Endometrium (tissue), 2 donors: ENCODE measurements at regions not wholly inside any gene's neighbourhood (a gene's known extent, or its start where the extent isn't known, plus 50 kb on each side); places are given as distances from the start of the nearest gene placed in this dataset.
A peak's percentile ranks its signal among the peaks of the same experiment; 100 is the strongest.
"Not testable (repeated sequence)": the region's sequence is repeated elsewhere in the genome, so short reads cannot be mapped to it uniquely, and the experiment has no call there.

ENCODE experiments used
- FAIRE-seq: peaks from 2 replicates; lab custom pipeline; 2012; peaks lifted over from hg19 to GRCh38; lab: Jason Lieb, UNC
- donor health status: control.
- donor health status: control.

DNA sequence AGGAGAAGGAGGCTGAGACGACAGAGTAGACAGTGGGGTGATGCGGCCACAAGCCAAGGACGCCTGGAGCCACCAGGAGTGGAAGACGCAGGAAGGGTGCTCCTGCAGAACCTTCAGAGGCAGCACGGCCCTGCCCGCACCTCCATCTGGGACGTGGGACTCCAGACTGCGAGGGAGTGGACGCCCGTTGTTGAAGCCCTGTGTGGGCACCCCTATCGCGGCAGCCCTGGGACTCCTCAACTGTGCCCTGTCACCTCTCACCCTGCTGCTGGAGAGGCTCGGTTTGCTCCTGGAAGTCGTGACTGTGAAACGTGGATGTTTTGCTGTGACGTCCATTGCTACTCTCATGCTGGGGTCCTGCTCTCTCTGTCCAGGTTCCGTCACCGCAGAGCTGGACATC is 100.6 kb upstream of the LRPAP1 start:
- FAIRE-seq = not testable (repeated sequence)

DNA sequence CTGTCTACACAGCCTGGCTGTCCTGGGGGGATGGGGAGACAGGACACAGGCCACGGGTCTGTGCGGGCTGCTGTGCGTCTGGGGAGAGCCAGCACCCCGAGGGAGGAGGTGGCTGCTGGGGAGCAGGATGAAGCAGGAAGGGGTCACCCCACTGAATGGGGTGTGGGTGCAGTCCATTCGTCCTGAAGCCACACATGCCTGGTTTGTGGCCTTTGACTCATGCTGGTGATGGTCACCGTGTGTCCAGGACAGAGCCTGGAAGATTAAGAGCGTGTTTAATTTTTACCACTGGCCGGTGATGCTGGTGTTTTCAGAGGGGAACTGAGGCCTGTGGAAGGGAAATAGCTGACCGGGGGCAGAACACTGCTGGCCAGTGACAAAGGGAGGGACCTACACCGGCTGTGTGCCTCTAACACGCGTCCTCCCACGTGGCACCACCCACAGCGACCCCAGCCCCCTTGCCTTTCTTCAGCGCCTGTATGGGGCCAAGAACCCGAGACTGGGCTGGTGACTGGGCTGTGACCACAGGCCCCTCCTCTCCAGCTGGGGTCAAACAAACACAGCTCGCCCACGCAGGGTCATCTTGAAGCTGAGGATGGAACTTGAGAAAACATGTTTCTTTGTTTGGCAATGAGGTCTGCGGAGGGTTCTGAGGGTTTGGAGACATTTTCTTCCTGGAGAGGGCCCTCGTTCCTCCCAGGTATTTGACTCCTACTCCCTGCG is 99.5 kb upstream of the LRPAP1 start:
- peak; percentile 37 for FAIRE-seq

DNA sequence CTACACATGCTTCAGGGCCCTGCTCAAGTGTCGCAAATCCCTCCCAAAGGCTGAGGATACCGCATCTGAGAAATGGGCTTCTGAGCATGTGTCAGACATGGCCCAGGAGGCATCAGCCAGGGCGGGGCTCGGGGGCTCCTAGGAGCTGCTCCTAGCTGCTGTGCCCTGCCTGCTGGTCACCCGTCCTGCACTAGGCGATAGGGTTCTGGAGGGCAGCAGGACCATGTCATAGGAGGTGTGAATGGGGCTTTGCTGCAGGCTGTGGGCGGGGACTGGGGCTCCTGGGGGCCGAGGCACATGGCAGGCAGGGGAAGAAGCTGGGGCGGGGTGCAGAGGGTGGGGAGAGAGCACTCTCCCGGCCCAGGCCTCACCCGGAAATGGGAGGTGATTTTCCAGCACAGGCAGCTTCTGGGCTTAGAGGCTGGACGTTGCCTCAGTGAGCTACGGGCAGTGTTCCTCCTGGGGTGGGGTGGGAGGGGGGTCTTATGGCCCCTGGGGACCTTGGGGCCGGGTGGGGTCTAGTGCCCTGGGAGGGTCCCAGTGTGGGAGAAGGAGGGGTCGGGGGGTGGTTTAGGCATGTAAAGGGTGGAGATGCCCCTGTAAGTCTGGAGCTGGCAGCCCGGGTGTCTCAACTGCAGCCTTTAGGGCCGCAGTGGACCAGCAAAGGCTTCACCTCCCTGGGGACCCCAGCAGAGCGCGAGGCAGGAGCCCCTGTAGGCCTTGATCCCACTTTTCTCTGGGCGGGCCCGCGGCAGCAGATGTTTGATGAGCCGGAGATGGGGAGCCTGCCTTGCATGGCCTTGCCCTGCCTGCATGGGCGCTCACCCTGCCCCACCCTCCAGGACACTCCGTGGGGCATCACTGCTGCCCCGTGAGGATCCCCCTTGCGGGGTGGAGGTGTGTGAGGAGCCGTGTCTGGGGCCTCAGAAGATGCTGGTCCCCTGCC is 98.6 kb upstream of the LRPAP1 start:
- no peak for FAIRE-seq

DNA sequence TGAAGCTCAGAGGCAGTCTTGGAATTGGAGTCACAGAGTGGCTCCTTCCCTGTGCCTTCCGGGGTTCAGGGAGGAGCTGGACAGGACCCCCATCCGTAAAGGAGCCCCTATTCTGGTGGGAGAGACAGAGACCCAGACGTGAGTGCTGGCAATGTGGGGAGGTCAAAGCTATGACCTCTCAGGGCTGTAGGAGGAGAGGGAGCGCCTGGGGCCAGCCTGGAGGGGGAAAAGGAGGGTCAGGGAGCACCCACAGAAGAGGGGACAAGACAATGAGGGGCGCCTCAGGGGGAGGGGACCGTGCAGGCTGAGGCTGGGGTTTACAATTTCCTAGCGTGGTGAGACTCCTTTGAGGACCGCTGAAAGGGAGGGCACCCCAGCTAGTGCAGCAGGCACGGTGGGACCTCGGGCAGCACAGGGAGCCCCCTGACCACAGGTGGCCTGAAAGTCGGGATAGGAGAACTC is 97.9 kb upstream of the LRPAP1 start:
- no peak for FAIRE-seq

DNA sequence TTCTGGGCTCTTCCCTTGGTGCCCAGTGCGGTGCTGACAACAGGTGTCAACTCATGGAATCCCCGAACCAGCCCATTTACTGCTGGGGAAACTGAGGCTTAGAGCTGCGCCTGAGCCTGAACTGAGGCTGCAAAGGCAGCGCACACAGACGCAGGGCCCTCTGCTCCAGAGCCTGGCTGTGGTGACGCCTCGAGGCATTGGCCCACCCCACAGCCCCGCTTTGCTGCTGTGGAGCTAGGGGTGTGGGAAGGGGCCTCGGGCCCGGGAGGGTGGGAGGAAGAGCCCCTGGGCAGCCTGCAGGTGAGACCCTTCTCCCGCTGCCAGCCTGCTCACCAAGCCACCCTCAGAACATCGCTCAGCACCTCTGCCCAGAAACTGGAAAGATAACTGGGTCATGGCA is 97.4 kb upstream of the LRPAP1 start:
- FAIRE-seq = no peak

DNA sequence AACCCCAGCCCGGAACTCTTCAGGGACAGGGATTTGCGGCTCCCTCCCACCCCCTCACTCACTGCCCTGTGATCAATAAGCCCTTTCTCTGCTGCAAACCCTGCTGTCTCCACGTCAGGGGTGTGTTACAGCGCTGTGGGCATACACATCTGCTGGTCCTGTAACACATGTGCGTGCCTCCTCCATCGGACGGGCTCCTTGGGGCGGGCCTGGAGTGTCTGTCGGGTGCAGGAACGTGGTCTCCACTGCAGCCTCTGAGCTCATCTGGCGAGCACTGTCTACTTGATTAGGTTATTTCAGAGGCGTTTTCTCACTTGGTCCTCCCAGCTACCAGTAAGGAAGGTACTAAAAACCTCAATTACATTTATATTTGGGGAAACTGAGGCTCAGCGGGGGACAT is 97.0 kb upstream of the LRPAP1 start:
- not testable (repeated sequence) for FAIRE-seq

DNA sequence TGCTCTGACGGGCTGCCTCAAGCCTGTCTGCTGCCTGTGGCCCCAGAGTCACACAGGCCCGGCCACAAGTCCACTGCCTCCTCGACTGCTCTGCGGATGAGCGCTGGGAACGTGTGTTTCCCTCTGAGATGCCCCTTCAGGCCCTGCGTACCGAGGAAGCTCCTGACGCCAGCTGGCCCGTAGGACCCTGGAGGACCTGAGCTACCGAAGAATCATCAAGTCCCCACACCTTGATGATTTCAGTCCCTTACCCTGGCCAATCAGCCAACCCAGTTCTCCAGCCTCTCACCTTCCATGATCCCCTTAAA is 96.6 kb upstream of the LRPAP1 start:
- FAIRE-seq = no peak

DNA sequence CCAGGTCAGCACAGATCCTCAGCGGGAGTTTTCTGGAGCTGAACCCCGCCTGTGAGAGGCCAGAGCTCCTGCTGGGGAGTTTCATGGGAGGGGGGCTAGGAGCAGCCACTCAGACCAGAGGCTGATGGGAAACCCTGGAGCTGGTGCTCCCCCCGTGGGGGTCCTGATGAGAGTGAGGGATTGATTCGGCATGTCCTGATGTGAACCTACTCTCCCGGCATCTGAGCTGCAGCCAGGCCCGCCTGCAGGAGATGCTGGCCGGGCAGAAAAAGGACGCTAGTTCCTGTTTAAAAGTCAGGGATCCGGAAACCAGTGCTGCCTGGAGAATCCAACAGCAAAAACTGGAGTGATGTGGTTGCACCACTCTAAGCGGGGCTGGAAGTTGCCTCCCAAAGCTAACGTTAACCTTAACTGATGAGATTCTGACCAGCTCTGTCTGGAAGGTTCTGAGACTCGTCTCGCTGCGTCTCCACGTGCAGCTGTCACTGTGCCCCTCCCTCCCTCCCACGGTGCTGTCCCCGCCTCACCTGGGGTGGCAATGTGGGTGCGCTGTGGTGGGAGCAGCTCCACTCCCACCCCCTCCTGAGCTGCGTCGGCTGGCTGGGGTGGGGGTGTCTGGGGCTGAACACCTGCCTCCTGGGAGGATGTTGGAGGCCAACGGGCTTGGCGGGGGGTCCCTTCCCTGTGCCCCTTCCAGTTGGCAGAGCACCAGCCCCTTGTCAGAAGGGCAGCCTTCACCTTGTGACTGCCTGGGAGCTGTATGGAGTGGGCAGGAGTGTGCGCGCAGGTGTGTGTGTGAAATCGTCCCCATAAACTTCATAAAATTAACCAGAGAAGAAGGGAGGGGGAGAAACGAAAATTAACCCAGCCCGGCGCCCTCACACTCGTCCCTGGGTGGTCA is 96.0 kb upstream of the LRPAP1 start:
- not testable (repeated sequence) for FAIRE-seq

DNA sequence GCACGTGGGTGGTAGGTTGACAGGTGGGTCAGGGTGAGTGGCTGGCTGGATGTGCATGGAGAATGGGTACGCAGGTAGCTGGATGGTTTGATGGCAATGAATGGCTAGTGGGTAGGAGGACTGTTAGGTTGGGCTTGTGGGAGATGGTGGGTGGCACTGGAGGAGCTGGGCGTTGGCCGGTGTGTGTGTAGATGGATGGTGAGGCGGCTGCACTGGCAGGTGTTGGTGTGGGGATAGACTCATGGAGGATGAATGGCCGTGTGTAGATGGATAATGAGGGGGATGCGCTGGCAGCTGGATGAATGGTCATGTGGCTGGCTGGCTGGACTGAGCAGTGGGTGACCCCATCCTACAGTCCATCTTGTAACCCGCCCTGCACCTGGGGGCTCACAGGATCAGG is 95.2 kb upstream of the LRPAP1 start:
- FAIRE-seq = not testable (repeated sequence)

DNA sequence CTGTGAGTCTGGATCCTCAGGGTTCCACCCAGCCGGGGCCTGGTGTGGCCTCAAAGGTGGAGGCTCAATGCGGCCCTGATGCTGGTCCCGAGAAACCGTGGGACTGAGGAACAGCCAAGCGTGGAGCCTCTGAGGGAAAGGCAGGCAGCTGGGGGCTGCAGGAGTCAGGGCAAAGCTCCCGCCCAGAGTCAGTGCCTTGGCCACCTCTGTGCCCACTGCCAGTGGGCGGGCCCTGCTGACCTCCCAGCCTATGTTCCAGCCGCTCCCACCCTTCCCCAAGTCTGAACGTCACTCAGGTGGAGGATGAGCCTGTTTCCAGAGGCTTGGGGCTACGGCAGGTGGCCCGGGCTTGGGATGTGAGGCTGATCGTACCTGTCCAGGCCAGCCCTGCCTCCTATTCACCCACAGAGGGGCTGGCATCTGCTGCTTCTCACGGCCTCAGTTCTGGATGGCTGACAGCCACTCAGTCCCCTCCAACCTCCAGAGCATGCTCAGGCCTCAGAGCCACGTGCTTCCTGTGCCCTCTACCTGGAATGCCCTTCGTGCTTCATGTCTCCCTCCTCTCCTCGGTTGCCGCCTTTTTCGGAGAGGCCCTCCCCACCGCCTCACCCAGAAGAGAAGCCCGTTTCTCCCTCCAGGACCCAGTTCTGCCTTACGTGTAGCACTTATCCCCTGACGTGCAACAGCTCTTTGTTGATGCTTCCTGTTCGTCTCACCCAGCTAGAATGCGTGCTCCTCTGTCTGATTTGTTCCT is 94.1 kb upstream of the LRPAP1 start:
- not testable (repeated sequence) for FAIRE-seq

DNA sequence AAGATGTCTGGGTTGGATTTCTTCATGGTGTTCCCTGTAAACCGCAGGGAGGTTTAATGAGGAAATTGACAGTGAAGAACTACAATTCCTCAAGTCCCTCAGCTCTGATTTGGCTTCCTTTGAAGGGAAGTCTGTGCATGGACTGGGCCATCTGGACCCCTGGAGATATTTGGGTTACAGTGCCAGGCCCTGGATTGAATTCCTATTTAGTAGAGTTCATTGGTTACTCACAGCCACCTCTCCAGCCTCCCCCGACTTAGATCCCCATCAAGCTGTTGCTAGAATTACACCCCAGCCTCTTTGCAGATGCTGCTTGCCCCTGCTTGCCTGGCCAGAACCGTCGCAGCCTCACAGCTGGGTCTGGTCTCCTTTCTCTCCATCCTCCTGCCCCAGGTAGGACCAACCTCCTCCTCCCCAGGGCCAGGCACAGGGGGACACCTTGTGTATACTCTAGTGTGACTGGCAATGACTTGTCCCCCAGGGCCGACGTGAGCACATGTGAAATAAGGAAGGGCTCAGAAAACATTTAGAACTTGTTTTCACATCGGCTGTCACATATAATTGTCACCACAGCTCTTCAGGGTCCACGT is 93.2 kb upstream of the LRPAP1 start:
- FAIRE-seq = not testable (repeated sequence)

DNA sequence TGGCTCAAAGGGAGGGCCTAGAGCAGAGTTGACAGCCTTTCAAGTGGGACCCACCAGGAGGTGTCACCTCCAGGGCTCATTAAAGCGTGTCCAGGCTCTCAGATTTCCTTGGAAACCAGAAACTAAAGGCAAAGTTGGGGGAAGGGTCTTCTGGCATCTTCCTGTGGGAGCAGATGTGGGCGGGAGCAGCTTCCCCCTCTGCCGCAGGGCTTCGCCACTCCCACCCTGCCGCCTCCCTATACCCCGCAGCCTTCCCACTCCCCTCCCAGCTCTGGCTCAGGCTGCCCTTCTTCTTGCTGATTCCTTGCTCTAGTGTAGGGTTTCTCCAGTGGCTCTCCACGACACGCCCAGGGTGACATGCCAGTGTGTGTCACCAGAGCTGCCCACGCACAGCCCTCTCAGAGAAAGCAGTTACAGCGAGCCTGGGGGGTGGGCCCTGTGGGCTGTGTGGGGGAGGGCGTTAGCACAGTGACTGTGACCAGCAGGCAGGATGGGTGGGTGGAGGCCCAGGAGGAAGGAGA is 91.6 kb upstream of the LRPAP1 start:
- FAIRE-seq = not testable (repeated sequence)

DNA sequence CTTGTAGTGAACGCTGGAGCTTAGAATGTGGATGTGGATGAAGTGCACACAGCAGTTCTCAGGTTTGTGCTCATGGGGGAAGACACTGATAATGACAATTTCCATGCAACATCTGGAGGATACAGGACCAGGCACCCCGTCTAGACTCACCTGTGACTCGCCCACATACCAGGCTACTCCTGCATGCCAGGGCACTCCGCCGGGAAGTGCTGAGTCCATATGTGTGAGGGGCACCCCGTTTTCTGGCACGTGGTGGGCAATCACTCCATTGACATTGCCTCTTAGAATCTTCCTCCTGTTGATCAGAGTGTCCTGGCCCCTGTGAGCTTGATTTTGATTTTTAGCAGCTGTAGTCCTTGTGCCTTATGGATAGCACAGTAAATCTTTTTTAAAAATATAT is 90.9 kb upstream of the LRPAP1 start:
- FAIRE-seq = no peak

DNA sequence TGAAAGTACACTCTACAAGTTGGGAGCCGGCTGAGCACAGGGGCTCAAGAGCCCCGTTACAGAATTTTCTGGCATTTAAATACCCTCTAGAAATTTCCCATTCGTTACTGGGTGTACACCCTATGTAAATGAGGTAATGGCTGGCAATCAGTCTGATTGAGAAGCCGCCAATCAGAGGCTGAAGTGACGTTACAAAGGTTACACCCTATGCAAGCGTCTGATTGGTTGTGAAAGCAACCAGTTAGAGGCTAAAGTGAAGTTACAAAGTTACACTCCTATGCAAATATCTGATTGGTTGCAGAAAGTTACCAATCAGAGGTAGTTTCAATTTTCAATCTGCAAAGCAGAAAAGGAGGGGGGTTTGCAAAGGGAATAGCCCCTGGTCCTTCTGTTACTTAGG is 88.1 kb upstream of the LRPAP1 start:
- not testable (repeated sequence) for FAIRE-seq

DNA sequence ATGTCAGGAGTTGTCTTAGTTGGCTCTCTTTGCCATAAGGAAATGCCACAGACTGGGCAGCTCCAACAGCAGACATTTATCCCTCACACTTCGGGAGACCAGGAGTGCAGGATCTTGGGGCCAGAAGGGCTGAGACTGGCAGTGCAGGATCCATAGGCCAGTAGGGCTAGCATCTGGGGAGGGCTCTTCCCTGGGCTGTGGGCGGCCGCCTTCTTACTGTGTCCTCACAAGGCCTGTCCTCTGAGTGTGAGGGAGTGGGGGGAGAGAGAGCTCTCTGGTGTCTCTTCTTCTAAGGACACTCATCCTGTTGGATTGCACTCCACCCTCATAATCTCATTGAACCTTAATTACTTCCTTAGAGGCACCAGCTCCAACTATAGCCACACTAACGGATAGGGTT is 87.5 kb upstream of the LRPAP1 start:
- not testable (repeated sequence) for FAIRE-seq

DNA sequence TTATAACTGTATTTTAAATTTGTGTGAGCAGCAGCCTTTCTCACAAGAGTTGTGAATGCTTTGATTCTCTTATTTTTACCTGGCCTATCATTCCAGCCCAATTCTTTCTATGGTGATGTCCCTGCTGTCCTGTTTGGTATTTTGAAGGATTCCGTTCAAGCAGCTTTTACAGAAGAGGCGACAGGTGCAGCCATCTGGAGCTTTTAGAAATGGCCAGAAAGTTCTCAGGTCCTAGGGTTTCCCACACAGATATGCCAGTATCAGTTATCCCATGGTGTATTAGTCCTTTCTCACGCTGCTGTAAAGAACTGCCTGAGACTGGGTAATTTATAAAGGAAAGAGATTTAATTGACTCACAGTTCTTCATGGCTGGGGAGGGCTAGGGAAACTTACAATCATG is 86.1 kb upstream of the LRPAP1 start:
- not testable (repeated sequence) for FAIRE-seq

DNA sequence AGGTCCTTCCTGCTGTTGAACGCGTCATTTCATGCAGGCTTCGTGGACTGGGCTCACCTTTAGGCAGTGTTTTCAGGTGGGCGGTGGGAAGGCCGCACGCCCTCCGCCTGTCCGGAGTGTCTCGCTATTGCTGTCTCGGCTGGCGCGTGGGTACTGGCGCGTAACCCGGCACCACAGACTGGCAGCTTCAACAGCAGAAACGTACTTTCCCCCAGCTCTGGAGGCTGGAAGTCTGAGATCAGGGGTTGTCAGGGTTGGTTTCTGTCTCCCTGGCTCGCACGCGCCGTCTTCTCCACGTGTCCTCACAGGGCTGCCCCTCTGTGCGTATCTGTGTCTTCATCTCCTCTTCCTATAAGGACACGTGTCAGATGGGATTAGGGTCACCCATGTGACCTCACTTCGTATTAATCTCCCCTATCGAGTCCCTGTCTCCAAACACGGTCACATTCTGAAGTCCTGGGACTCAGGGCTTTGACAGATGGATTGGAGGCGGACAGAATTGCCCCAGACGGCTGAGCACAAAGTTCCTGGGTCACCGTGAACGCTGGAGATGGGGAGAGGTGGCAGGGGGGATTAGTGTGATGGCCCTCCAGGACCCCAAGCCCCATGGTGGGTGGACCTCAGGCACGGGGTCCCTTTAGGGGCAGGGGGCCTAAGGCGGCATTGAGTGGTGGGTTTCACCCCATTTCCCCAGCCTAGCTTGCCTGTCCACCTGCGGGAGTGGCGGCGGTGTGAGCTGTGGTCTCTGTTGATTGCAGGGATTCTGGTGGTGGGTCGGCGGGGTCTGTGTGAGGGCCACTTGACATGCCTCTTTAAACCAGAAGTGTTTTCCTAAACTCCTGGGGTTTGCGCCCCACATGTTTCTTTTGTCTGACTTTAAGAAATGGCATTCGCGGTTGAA is 83.4 kb upstream of the LRPAP1 start:
- no peak for FAIRE-seq

DNA sequence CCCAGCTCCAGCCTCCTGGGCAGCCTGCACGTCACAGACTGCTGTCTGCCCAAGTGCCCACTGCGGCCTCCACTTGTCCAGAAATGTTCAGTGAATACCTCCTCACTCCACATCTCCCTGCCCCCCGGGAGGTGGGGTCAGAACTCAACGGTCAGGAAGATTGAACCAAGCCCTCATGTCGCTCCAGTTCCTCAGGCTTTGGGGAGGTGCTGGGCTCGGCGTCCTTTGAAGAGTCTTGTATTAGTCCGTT is 82.4 kb upstream of the LRPAP1 start:
- FAIRE-seq = no peak

DNA sequence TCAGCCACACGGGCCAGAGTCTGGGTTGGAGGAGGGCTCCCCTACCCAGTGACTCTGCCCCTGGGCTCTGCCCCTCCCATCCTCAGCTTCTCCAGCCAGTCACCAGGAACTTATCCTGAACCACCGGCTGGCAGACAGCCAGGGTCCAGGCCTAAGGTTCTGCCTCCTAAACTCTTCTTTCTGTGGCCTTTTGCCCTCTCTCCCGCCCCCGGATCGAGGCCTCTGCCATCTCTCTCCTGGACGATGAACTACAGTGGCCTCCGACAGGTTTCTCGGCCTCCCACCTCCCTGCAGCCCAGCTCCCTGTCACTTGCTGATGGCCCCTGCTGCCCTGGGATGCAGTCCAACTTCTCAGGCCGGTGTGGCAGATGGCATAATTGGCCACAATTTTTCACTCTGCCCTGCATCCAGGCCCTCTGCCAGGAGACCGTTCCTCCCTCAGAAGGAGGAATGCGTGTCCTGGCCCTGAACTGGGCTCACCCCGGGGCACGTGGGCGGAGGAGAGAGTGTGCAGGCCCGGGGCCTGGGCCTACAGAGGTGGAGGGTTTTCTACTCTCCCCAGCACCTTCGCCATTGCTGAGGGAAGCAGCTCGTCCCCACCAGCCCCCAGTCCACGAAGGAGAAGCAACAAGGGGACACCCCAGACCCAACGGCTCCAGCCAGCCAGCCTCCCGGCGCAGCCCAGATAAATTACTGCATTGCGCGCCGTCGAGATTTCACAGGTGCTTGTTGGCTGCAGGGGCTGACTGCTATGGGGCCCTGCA is 81.9 kb upstream of the LRPAP1 start:
- no peak for FAIRE-seq
